ENCODE measurements at regions not wholly inside any gene's neighbourhood (a gene's known extent, or its start where the extent isn't known, plus 50 kb on each side); places are given as distances from the start of the nearest gene placed in this dataset.

DNA sequence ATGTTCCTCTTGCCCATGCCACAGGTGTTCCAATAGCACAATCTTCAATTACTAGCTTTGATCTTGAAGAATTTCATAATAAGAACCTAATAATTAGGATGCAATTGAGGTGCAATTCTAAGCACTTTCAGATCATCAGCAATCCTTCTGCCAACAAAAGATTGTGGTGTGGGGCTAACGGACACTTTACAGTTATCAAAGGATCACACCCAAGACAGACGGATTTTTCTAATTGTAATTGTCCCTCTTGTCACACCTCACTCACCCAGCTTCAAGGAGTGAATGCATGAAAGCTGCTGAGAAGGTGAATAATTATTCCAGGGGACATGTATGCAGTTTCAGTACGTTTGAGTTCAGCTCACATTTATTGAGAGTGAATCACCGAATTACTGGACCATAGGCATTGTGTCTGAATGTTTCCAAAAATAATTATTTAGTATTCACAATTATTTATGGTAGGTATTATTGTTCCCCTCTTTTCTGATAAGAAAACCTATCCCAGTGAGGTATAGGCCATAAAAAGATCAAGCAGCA, 438.5 kb upstream of the TRIB2 start:
- TF ChIP-seq, protein P1, sequence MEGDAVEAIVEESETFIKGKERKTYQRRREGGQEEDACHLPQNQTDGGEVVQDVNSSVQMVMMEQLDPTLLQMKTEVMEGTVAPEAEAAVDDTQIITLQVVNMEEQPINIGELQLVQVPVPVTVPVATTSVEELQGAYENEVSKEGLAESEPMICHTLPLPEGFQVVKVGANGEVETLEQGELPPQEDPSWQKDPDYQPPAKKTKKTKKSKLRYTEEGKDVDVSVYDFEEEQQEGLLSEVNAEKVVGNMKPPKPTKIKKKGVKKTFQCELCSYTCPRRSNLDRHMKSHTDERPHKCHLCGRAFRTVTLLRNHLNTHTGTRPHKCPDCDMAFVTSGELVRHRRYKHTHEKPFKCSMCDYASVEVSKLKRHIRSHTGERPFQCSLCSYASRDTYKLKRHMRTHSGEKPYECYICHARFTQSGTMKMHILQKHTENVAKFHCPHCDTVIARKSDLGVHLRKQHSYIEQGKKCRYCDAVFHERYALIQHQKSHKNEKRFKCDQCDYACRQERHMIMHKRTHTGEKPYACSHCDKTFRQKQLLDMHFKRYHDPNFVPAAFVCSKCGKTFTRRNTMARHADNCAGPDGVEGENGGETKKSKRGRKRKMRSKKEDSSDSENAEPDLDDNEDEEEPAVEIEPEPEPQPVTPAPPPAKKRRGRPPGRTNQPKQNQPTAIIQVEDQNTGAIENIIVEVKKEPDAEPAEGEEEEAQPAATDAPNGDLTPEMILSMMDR (IDR thresholded peaks at IDR 0.05), result no peak
- TF ChIP-seq EZH2 (IDR thresholded peaks at IDR 0.05; ENCODE audit: borderline replicate concordance, insufficient read depth, low read depth, low read length, poor library complexity, severe bottlenecking), result no peak

Measured in B cell (primary cell).